ENCODE measurements at regions not wholly inside any gene's neighbourhood (a gene's known extent, or its start where the extent isn't known, plus 50 kb on each side); places are given as distances from the start of the nearest gene placed in this dataset.
"Not testable (repeated sequence)": the region's sequence is repeated elsewhere in the genome, so short reads cannot be mapped to it uniquely, and the experiment has no call there.

DNA sequence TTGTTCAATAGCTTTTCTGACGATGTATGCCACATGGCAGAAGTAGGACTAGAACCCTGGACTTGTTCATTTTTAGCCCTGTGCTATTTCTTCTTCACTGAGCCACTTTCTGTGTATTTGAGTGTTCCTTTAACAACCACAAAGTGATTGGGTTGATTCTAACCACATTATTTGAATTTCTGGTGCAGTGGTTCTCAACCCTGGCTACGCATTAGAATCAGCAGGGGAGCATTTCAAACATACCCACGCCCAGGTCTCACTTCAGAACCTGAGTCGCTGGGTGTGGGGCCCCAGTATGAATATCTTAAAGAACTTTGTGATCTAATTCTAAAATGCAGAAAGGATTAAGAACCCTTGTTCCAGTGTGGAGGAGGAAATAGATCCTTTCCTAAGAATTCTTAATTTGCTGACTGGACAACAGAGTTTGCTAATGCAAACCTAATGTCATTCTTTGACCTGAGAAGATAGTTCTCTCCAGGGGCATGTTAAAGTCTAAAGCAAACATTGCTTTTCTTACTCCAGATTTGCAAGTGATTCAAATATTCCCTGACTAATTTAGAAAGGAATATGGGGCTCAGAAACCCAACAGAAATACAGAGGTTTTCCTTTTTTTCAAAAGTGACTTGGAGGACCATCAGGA lies 75.4 kb upstream of the GDNF start:
- DNase-seq (ENCODE audit: low read depth in 2 of 2): no peak

DNA sequence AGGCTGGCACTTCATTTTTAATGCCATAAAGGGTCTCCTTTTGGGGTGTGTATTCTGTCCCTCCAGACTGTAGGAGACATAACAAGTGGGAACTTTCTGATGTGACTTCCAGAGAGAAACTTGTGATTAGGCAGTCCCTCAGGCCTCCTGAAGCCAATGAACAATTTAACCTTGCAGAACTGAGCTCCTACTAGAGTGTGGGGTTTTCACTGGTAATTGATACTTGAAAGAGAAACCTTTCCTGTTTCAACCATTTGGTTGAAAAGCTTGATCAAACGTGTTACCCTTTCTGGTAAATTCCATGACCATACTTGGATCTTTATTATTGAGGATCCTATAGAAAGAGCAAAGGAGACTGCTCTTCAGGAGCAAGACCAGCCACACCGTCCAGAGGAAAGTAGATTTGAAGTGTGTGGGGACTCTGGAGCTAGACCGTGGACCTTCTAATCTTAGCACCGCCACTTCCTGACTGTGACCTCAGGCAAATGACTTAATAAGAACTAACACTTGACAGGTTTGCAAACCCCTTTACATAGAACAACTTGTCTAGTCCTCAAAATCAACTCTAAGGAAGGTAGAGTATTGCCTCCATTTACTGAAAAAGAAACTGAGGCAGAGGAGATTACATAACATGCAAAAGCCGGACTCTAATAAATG lies 69.9 kb upstream of the GDNF start:
- not testable (repeated sequence) for DNase-seq (ENCODE audit: low read depth in 2 of 2)

DNA sequence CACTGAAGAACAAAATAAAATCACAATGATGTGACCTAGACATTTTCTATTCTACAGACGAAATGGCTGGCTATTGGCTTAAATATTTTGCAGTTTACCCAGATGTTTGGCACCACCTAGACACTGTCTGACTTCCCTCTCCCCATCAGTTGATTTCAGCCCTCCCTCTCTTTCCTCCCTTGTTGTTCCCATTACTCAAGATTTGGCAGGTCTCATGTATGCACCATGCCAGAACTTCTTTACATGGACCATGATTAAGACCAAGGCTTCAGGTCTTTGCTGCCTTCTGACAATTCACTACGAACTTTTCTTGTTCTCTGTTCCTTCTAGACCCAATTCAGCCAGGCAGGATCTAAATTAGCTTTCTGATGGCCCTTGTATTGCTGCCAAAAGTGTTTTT lies 66.6 kb upstream of the GDNF start:
- DNase-seq (ENCODE audit: low read depth in 2 of 2): no peak

DNA sequence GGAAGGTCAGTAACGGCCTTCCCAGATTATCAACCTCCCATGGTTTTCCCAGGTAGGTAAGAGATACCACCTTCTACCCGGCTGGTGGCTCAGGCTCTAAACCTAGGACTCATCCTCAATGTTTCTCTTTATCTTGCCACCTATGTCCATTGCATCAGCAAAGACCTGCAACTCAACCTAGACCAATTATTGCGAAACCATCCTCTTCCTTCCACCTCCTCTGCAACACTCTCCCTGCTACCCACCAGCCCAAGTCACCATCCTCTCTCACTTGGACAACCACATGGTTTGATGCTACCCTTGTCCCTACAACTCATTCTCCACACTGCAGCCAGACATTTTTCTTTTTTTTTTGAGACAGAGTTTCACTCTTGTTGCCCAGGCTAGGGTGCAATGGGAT lies 65.4 kb upstream of the GDNF start:
- no peak for DNase-seq (ENCODE audit: low read depth in 2 of 2)

DNA sequence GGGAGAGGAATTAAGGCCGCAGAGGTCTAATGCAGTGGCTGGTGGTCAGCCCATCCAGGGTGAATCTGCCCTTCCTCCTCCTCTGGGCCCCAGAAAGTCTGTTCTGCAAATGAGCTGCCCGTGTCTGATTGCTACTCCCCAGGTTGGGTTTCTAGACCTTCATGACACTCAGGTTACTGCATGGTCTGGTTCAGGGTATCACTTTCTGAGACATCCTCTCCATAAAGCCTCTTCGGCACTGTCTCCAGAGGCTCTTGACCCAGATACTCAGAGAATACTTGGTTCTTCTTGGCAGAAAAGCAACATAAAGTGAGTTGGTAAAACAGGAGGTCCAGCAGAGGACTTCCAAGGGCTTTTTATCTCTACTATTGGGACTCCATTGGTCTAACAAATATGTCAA lies 62.5 kb upstream of the GDNF start:
- no peak for DNase-seq (ENCODE audit: low read depth in 2 of 2)

DNA sequence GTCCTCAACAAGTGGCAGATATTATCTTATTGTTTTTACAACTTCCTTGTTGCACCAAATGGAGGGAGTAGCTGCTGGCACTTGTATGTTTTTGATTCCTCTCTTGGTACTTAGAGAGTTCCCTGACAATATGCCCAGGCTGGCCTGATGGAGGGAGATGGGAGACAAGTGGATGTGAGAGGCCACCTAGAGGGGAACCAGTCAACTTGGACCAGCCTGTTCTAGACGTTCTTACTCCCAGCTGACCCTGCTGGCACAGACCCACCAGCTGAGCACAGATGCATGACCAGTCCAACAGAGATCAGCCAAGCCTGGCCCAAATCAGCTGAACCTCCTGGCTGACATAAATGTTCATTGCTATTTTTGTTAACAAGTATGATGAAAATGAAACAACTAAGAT lies 60.9 kb upstream of the GDNF start:
- DNase-seq (ENCODE audit: low read depth in 2 of 2): no peak

DNA sequence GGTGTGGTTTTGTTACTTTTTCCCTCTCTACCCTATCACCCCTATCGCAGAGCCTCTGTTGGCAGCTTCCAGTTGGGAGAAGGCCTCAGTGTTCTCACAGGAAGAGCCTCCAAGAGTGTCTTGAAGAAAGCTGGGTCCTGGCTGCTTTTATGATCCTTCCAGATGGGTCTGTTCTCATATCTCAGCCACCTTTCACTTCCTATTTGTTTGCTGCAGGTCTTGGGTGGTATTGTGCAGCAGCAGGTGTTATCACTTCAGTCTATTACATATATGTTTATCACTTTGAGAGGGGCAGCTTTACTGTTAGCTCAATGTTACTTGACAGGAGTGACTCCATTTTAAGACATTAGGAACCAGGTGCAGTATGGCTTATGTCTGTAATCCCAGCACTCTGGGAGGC lies 59.2 kb upstream of the GDNF start:
- no peak for DNase-seq (ENCODE audit: low read depth in 2 of 2)

DNA sequence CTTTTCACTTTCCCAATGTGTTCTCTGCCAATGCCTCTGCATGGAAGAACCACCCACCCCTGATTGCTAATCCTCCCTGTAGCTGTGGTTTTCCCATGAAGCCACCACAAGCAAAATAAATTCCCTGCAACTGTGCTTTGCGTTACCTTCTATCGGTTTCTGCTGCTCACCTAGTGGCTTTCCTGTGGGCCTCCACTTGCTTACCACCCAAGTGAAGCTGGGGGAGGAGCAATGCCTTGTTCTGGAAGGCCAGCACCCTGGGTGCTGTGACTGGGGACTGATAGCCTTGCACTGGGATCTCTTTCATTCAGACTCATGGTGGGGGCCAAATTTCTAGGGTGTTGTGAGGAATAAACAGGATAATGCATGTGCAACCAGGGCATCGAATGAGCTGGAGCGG lies 56.3 kb upstream of the GDNF start:
- DNase-seq (ENCODE audit: low read depth in 2 of 2): no peak

DNA sequence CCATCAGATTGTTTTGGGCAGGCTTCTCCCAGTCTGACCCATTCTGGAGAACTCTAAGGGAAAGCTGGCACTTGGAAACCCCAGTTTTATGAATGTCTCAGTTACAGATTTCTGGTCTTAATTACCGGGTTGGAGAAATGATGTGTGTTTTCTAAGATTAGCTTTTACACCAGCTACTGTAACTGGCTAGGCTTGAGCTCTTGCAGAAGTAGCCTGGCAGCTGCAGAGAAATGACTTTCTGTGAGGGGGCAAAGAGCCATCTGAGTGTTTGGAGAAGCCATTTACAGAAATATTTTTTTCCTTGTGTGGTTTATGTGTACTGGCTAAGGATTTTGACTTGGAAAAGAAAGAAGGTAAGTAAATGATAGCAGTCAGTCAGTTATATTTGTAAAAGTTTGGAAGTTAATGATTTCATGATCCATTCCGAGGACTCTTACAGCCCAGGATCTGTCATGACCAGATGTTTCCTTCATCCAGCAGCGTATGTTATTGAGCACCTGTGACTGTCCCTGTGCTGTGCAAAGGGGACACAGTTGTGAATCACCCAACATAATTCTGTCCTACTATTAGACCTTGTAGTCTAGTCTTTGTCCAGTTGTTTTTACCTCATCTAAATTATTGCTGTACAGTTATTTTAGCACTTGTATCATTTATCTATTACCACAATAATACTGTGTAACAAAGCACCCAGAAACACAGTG lies 53.7 kb upstream of the GDNF start:
- DNase-seq (ENCODE audit: low read depth in 2 of 2): no peak

DNA sequence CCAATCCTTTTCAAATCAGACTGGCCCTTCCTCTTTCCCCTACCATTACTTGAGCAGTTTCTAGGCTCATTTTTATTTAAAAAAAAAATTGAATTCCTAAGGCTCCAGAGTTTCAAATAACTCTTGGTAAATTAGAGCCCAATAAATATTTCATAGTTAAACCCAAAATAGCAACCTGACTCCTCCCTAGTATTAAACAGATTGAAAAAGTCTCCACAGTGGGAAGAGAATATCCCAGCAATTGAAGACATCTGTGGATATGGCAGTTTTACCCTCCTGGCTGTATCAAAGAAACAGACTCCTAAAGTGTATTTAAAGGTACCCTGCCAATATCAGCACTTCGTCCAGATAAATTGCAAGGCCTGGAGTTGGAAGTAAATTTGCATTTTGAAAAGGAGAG lies 52.7 kb upstream of the GDNF start:
- DNase-seq (ENCODE audit: low read depth in 2 of 2): no peak

DNA sequence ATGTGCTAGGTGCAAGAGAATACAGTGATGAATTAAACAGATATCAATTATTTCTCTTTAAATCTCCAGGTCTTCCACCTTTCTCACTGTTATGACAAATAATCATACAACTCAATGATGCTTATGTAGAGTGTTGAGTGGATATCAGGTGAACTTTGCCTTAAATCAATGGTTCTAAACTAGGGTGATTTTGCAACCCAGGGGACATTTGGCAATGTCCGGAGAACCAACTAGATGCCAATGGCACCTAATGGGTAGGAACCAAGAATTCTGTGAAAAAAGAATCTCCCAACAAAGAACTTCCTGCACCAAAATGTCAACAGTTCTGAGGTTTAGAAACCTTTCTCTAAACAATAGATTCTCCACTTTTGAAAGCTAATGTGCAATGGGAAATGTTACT lies 52.0 kb upstream of the GDNF start:
- DNase-seq (ENCODE audit: low read depth in 2 of 2): no peak

DNA sequence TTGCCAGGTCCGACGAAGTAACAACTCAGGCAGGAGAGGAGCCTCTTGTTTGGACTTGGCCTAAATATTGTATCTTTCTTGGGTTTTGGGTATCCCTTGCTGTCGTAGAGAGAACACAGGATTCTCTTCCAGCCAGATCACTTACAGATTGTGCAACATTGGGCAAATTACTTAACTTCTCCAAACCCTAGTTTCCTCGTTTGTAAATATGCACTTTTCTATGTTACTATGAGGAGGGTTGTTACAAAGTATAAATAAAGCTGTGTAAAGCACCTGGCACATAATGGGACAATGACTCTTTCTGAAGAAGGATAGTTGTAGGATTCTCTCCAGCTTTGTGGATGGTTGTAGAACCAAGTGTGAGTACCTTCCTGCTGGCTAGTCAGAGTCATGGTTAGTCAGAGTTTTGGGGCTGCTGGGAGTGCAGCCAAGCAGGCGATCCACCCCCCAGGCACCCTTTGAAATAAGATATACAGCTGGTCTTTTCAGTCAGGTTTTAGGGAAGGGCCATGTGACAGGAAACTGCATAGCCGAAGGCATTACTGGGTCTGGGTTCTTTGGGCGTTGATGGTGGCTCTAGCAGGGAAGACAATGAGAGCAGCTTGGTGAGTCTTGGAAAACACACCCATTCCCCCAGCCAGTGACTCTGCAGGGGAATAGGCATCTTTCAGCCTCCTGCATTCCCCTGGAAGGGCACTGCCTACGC lies 49.9 kb upstream of the GDNF start:
- DNase-seq (ENCODE audit: low read depth in 2 of 2): peak; percentile 33 to 39
